ENCODE measurements at regions not wholly inside any gene's neighbourhood (a gene's known extent, or its start where the extent isn't known, plus 50 kb on each side); places are given as distances from the start of the nearest gene placed in this dataset.
A peak's percentile ranks its signal among the peaks of the same experiment; 100 is the strongest.

GRCh38 chr11:42201603-42202148, 742.2 kb upstream of the LRRC4C start:
- Histone ChIP-seq H3K36me3 (ENCODE audit: control insufficient read depth in 2 of 3, insufficient read depth in 3 of 3, low read length in 3 of 3) (no peaks in the 10 kb centered on the region), H3K4me1 (ENCODE audit: control insufficient read depth in 2 of 2, insufficient read depth in 2 of 2, low read length in 2 of 2) (no peaks in the 10 kb centered on the region), H3K9me3 (ENCODE audit: control insufficient read depth in 2 of 3, low read length in 3 of 3) (peaks cover 0 to 8% (median 0%) of the 10 kb centered on the region in 3 experiments), H3K4me3 (ENCODE audit: low read length) (no peak overlapping the region), H3K27ac (ENCODE audit: low read depth, low read length) (no peak overlapping the region), H3K27me3 (ENCODE audit: control insufficient read depth in 2 of 2, insufficient read depth in 2 of 2, low read length in 2 of 2) (no peaks in the 10 kb centered on the region)
- H3K27ac Mint-ChIP-seq: no peak overlapping the region
- DNase-seq: no peak
- H3K27me3 Mint-ChIP-seq: no peaks in the 10 kb centered on the region
- intact Hi-C loops (cut with micrococcal nuclease): no loop called here
- peaks cover 0 to 4% (median 0%) of the 10 kb centered on the region in 5 donors for H3K36me3 Mint-ChIP-seq
- ATAC-seq: no peak
- CTCF ChIA-PET: no interaction called here
- H3K4me1 Mint-ChIP-seq: no peaks in the 10 kb centered on the region
- H3K9me3 Mint-ChIP-seq: peaks cover 2 to 29% (median 14%) of the 10 kb centered on the region in 11 donors
- POLR2A ChIA-PET: no interaction called here
- H3K4me3 Mint-ChIP-seq: no peak overlapping the region

GRCh38 chr11:42205518-42205917, 746.1 kb upstream of the LRRC4C start:
- Mint-ChIP-seq H3K27me3 (no peaks in the 10 kb centered on the region), H3K27ac (no peak overlapping the region), H3K36me3 (peaks cover 0 to 11% (median 0%) of the 10 kb centered on the region in 5 donors), H3K4me3 (no peak overlapping the region), H3K4me1 (no peaks in the 10 kb centered on the region), H3K9me3 (peaks cover 14 to 43% (median 27%) of the 10 kb centered on the region in 11 donors)
- DNase-seq (no peak), ATAC-seq (no peak)
- H3K36me3 ChIP-seq (ENCODE audit: control insufficient read depth in 2 of 3, insufficient read depth in 3 of 3, low read length in 3 of 3): no peaks in the 10 kb centered on the region
- H3K4me3 ChIP-seq (ENCODE audit: low read length): no peak overlapping the region
- ChIA-PET POLR2A (no interaction called here), CTCF (no interaction called here)
- no peaks in the 10 kb centered on the region for H3K27me3 ChIP-seq (ENCODE audit: control insufficient read depth in 2 of 2, insufficient read depth in 2 of 2, low read length in 2 of 2)
- H3K9me3 ChIP-seq (ENCODE audit: control insufficient read depth in 2 of 3, low read length in 3 of 3): peaks cover 0 to 8% (median 0%) of the 10 kb centered on the region in 3 experiments
- no peaks in the 10 kb centered on the region for H3K4me1 ChIP-seq (ENCODE audit: control insufficient read depth in 2 of 2, insufficient read depth in 2 of 2, low read length in 2 of 2)
- H3K27ac ChIP-seq (ENCODE audit: low read depth, low read length): no peak overlapping the region
- intact Hi-C loops (cut with micrococcal nuclease): no loop called here

- no peak overlapping the region for H3K4me3 Mint-ChIP-seq
- no peak for DNase-seq
- H3K4me3 ChIP-seq (ENCODE audit: low read length): no peak overlapping the region
- H3K36me3 ChIP-seq (ENCODE audit: control insufficient read depth in 2 of 3, insufficient read depth in 3 of 3, low read length in 3 of 3): no peaks in the 10 kb centered on the region
- H3K4me1 Mint-ChIP-seq: no peaks in the 10 kb centered on the region
- ATAC-seq: no peak
- no peaks in the 10 kb centered on the region for H3K4me1 ChIP-seq (ENCODE audit: control insufficient read depth in 2 of 2, insufficient read depth in 2 of 2, low read length in 2 of 2)
- H3K9me3 ChIP-seq (ENCODE audit: control insufficient read depth in 2 of 3, low read length in 3 of 3): no peaks in the 10 kb centered on the region
- H3K27me3 Mint-ChIP-seq: no peaks in the 10 kb centered on the region
- H3K27ac ChIP-seq (ENCODE audit: low read depth, low read length): no peak overlapping the region
- ChIA-PET POLR2A (no interaction called here), CTCF (no interaction called here)
- H3K27me3 ChIP-seq (ENCODE audit: control insufficient read depth in 2 of 2, insufficient read depth in 2 of 2, low read length in 2 of 2): no peaks in the 10 kb centered on the region
- H3K9me3 Mint-ChIP-seq: peaks cover 0 to 19% (median 10%) of the 10 kb centered on the region in 11 donors
- no peaks in the 10 kb centered on the region for H3K36me3 Mint-ChIP-seq
- no peak overlapping the region for H3K27ac Mint-ChIP-seq
- intact Hi-C loops (cut with micrococcal nuclease): no loop called here
Observed at GRCh38 chr11:42225664-42226063, 766.2 kb upstream of the LRRC4C start.

GRCh38 chr11:42232673-42233072, 773.2 kb upstream of the LRRC4C start:
- intact Hi-C loops (cut with micrococcal nuclease): loop anchor here in 1 of 2 donors (5.0 kb wide), 1 partner anchor 50 kb away; no protein-coding TSS in a partner anchor
- Mint-ChIP-seq H3K27me3 (no peaks in the 10 kb centered on the region), H3K4me3 (no peak overlapping the region), H3K4me1 (no peaks in the 10 kb centered on the region), H3K36me3 (no peaks in the 10 kb centered on the region), H3K9me3 (peaks cover 0 to 24% (median 5%) of the 10 kb centered on the region in 11 donors), H3K27ac (no peak overlapping the region)
- POLR2A ChIA-PET: no interaction called here
- no peaks in the 10 kb centered on the region for H3K36me3 ChIP-seq (ENCODE audit: control insufficient read depth in 2 of 3, insufficient read depth in 3 of 3, low read length in 3 of 3)
- H3K27me3 ChIP-seq (ENCODE audit: control insufficient read depth in 2 of 2, insufficient read depth in 2 of 2, low read length in 2 of 2): no peaks in the 10 kb centered on the region
- no peak overlapping the region for H3K27ac ChIP-seq (ENCODE audit: low read depth, low read length)
- CTCF ChIA-PET: no interaction called here
- DNase-seq (no peak), ATAC-seq (no peak)
- no peaks in the 10 kb centered on the region for H3K4me1 ChIP-seq (ENCODE audit: control insufficient read depth in 2 of 2, insufficient read depth in 2 of 2, low read length in 2 of 2)
- no peaks in the 10 kb centered on the region for H3K9me3 ChIP-seq (ENCODE audit: control insufficient read depth in 2 of 3, low read length in 3 of 3)
- H3K4me3 ChIP-seq (ENCODE audit: low read length): no peak overlapping the region

GRCh38 chr11:42234451-42234951, 775.0 kb upstream of the LRRC4C start:
- ChIA-PET POLR2A (no interaction called here), CTCF (no interaction called here)
- Histone ChIP-seq H3K4me3 (ENCODE audit: low read length) (no peak overlapping the region), H3K4me1 (ENCODE audit: control insufficient read depth in 2 of 2, insufficient read depth in 2 of 2, low read length in 2 of 2) (no peaks in the 10 kb centered on the region), H3K27ac (ENCODE audit: low read depth, low read length) (no peak overlapping the region), H3K27me3 (ENCODE audit: control insufficient read depth in 2 of 2, insufficient read depth in 2 of 2, low read length in 2 of 2) (no peaks in the 10 kb centered on the region), H3K9me3 (ENCODE audit: control insufficient read depth in 2 of 3, low read length in 3 of 3) (no peaks in the 10 kb centered on the region), H3K36me3 (ENCODE audit: control insufficient read depth in 2 of 3, insufficient read depth in 3 of 3, low read length in 3 of 3) (no peaks in the 10 kb centered on the region)
- no peaks in the 10 kb centered on the region for H3K36me3 Mint-ChIP-seq
- H3K4me1 Mint-ChIP-seq: no peaks in the 10 kb centered on the region
- ATAC-seq: no peak
- H3K27ac Mint-ChIP-seq: peak overlapping the region in 1 of 9 donors; percentile 33
- no peaks in the 10 kb centered on the region for H3K27me3 Mint-ChIP-seq
- intact Hi-C loops (cut with micrococcal nuclease): loop anchor here in 1 of 2 donors (5.0 kb wide), 1 partner anchor 48 kb away; no protein-coding TSS in a partner anchor
- peaks cover 0 to 19% (median 6%) of the 10 kb centered on the region in 11 donors for H3K9me3 Mint-ChIP-seq
- no peak overlapping the region for H3K4me3 Mint-ChIP-seq
- DNase-seq: no peak

GRCh38 chr11:42237701-42238235, 778.3 kb upstream of the LRRC4C start:
- DNase-seq (no peak), ATAC-seq (no peak)
- Mint-ChIP-seq H3K4me3 (no peak overlapping the region), H3K27ac (no peak overlapping the region), H3K36me3 (no peaks in the 10 kb centered on the region), H3K27me3 (no peaks in the 10 kb centered on the region), H3K4me1 (no peaks in the 10 kb centered on the region), H3K9me3 (peaks cover 1 to 16% (median 6%) of the 10 kb centered on the region in 11 donors)
- Histone ChIP-seq H3K27me3 (ENCODE audit: control insufficient read depth in 2 of 2, insufficient read depth in 2 of 2, low read length in 2 of 2) (no peaks in the 10 kb centered on the region), H3K4me1 (ENCODE audit: control insufficient read depth in 2 of 2, insufficient read depth in 2 of 2, low read length in 2 of 2) (no peaks in the 10 kb centered on the region), H3K36me3 (ENCODE audit: control insufficient read depth in 2 of 3, insufficient read depth in 3 of 3, low read length in 3 of 3) (no peaks in the 10 kb centered on the region), H3K4me3 (ENCODE audit: low read length) (no peak overlapping the region), H3K27ac (ENCODE audit: low read depth, low read length) (no peak overlapping the region), H3K9me3 (ENCODE audit: control insufficient read depth in 2 of 3, low read length in 3 of 3) (no peaks in the 10 kb centered on the region)
- ChIA-PET CTCF (no interaction called here), POLR2A (no interaction called here)
- intact Hi-C loops (cut with micrococcal nuclease): no loop called here

- H3K36me3 Mint-ChIP-seq: no peaks in the 10 kb centered on the region
- H3K4me1 Mint-ChIP-seq: no peaks in the 10 kb centered on the region
- H3K27ac ChIP-seq (ENCODE audit: low read depth, low read length): no peak overlapping the region
- no peak overlapping the region for H3K27ac Mint-ChIP-seq
- no peak overlapping the region for H3K4me3 Mint-ChIP-seq
- ChIA-PET CTCF (no interaction called here), POLR2A (no interaction called here)
- DNase-seq (no peak), ATAC-seq (no peak)
- no peak overlapping the region for H3K4me3 ChIP-seq (ENCODE audit: low read length)
- no peaks in the 10 kb centered on the region for H3K9me3 ChIP-seq (ENCODE audit: control insufficient read depth in 2 of 3, low read length in 3 of 3)
- H3K9me3 Mint-ChIP-seq: peaks cover 1 to 15% (median 6%) of the 10 kb centered on the region in 11 donors
- no peaks in the 10 kb centered on the region for H3K27me3 ChIP-seq (ENCODE audit: control insufficient read depth in 2 of 2, insufficient read depth in 2 of 2, low read length in 2 of 2)
- H3K4me1 ChIP-seq (ENCODE audit: control insufficient read depth in 2 of 2, insufficient read depth in 2 of 2, low read length in 2 of 2): no peaks in the 10 kb centered on the region
- intact Hi-C loops (cut with micrococcal nuclease): no loop called here
- H3K27me3 Mint-ChIP-seq: no peaks in the 10 kb centered on the region
- no peaks in the 10 kb centered on the region for H3K36me3 ChIP-seq (ENCODE audit: control insufficient read depth in 2 of 3, insufficient read depth in 3 of 3, low read length in 3 of 3)
Observed at GRCh38 chr11:42239188-42239587, 779.7 kb upstream of the LRRC4C start.

All from naive thymus-derived CD4-positive, alpha-beta T cell (primary cell).